Fibroblast of skin of right biceps (primary cell): ENCODE measurements at regions not wholly inside any gene's neighbourhood (a gene's known extent, or its start where the extent isn't known, plus 50 kb on each side); places are given as distances from the start of the nearest gene placed in this dataset.
A peak's percentile ranks its signal among the peaks of the same experiment; 100 is the strongest.

Experiments used
- DNase-seq: peaks from one replicate; pipeline ENCODE4 v3.0.0-alpha.2; 2013

GRCh38 chr14:71473843-71474242 is 458.4 kb upstream of the RGS6 start:
- DNase-seq, result no peak

GRCh38 chr14:71474301-71475265 is 457.6 kb upstream of the RGS6 start:
- no peak for DNase-seq

GRCh38 chr14:71475916-71476315 is 456.3 kb upstream of the RGS6 start:
- DNase-seq, result no peak

GRCh38 chr14:71478542-71478941 is 453.7 kb upstream of the RGS6 start:
- DNase-seq, result peak; percentile 60

- no peak for DNase-seq
Measured at GRCh38 chr14:71481021-71481654, 451.1 kb upstream of the RGS6 start.

GRCh38 chr14:71482671-71483070 is 449.6 kb upstream of the RGS6 start:
- peak; percentile 78 for DNase-seq

- DNase-seq, result no peak
Measured at GRCh38 chr14:71483154-71483553, 449.1 kb upstream of the RGS6 start.

GRCh38 chr14:71485833-71486232 is 446.4 kb upstream of the RGS6 start:
- DNase-seq, result no peak

GRCh38 chr14:71486279-71486678 is 445.9 kb upstream of the RGS6 start:
- DNase-seq, result no peak

GRCh38 chr14:71487449-71487848 is 444.8 kb upstream of the RGS6 start:
- no peak for DNase-seq

GRCh38 chr14:71487941-71488340 is 444.3 kb upstream of the RGS6 start:
- peak; percentile 32 for DNase-seq

- peak; percentile 57 for DNase-seq
Measured at GRCh38 chr14:71488703-71489191, 443.5 kb upstream of the RGS6 start.

GRCh38 chr14:71489742-71490141 is 442.5 kb upstream of the RGS6 start:
- DNase-seq, result no peak

GRCh38 chr14:71491931-71492330 is 440.3 kb upstream of the RGS6 start:
- no peak for DNase-seq

- DNase-seq, result no peak
Measured at GRCh38 chr14:71492346-71492745, 439.9 kb upstream of the RGS6 start.

GRCh38 chr14:71497645-71498086 is 434.6 kb upstream of the RGS6 start:
- peak; percentile 60 for DNase-seq

- peak; percentile 56 for DNase-seq
Measured at GRCh38 chr14:71498212-71498611, 434.0 kb upstream of the RGS6 start.

- DNase-seq, result no peak
Measured at GRCh38 chr14:71499018-71499417, 433.2 kb upstream of the RGS6 start.

GRCh38 chr14:71507681-71508080 is 424.5 kb upstream of the RGS6 start:
- no peak for DNase-seq

GRCh38 chr14:71508901-71509300 is 423.3 kb upstream of the RGS6 start:
- no peak for DNase-seq

GRCh38 chr14:71511152-71511551 is 421.1 kb upstream of the RGS6 start:
- no peak for DNase-seq

- no peak for DNase-seq
Measured at GRCh38 chr14:71514941-71515919, 417.0 kb upstream of the RGS6 start.
